Keratinocyte (primary cell): ENCODE measurements at regions not wholly inside any gene's neighbourhood (a gene's known extent, or its start where the extent isn't known, plus 50 kb on each side); places are given as distances from the start of the nearest gene placed in this dataset.

Source experiments
- CTCF ChIP-seq, 3 experiments: IDR thresholded peaks in 1 of 3; conservative IDR thresholded peaks in 1 of 3; optimal IDR thresholded peaks in 1 of 3; 2 replicates in 2 of 3; 3 replicates in 1 of 3; pipeline versions ENCODE3 to v1.5.1; 2011; ENCODE audit warnings: low read length in 3 of 3, mild to moderate bottlenecking in 3 of 3, moderate library complexity in 2 of 3, control low read depth in 1 of 3, inconsistent platforms in 1 of 3; ENCODE audit not compliant: insufficient read depth in 2 of 3; ENCODE audit errors: extremely low read depth in 1 of 3
- EZH2 ChIP-seq: IDR thresholded peaks from one replicate; pipeline ENCODE4 v1.6.1; 2012; ENCODE audit warnings: inconsistent platforms, mild to moderate bottlenecking, low read length, moderate library complexity

GRCh38 chr3:86180696-86181095 lies 810.3 kb downstream of the VGLL3 start:
- no peak for TF ChIP-seq EZH2
- no peak for TF ChIP-seq CTCF (optimal IDR thresholded peaks at IDR 0.05 in 1 of 3, IDR thresholded peaks at IDR 0.05 in 1 of 3, conservative IDR thresholded peaks at IDR 0.05 in 1 of 3; ENCODE audit: extremely low read depth in 1 of 3, insufficient read depth in 2 of 3, low read length in 3 of 3)
